WTC11 (cell line): ENCODE measurements at regions not wholly inside any gene's neighbourhood (a gene's known extent, or its start where the extent isn't known, plus 50 kb on each side); places are given as distances from the start of the nearest gene placed in this dataset.

Experiments
- ATAC-seq: fragments of 200-7000 bp; cut with Tn5 transposase; 2 replicates; pipeline ENCODE4 v1.10.0; 2021; ENCODE audit warnings: mild to moderate bottlenecking, moderate library complexity
- CTCF ChIA-PET: fragments of 300-600 bp; sonication (Branson Sonifier 250); formaldehyde crosslinking; loops from one replicate; lab custom pipeline; 2021; ENCODE audit warnings: antibody characterized with exemption; lab: Charles Lee
- POLR2A ChIA-PET: fragments of 350-600 bp; sonication (Branson Sonifier 250); formaldehyde crosslinking; loops from one replicate; lab custom pipeline; 2021; ENCODE audit warnings: antibody characterized with exemption; lab: Charles Lee
- DNase-seq: peaks from one replicate; pipeline ENCODE4 v3.0.0; 2021; ENCODE audit warnings: low spot score
- H3K27ac Mint-ChIP-seq: 2 replicates; pipeline ENCODE4 v1.8.0; 2021; ENCODE audit warnings: mixed read lengths
- H3K27me3 Mint-ChIP-seq: 2 replicates; pipeline ENCODE4 v1.8.0; 2021; ENCODE audit warnings: low read depth, mild to moderate bottlenecking, moderate library complexity, mixed read lengths
- H3K36me3 Mint-ChIP-seq: 2 replicates; pipeline ENCODE4 v1.8.0; 2021; ENCODE audit warnings: mixed read lengths
- H3K4me1 Mint-ChIP-seq: 2 replicates; pipeline ENCODE4 v1.8.0; 2022; ENCODE audit warnings: mixed read lengths
- H3K4me3 Mint-ChIP-seq: 2 replicates; pipeline ENCODE4 v1.8.0; 2021; ENCODE audit warnings: mild to moderate bottlenecking, moderate library complexity, mixed read lengths
- H3K9me3 Mint-ChIP-seq: 2 replicates; pipeline ENCODE4 v1.8.0; 2021; ENCODE audit warnings: mixed read lengths
- AFF4 ChIP-seq: sonication (generic); formaldehyde crosslinking; IDR thresholded peaks from 2 replicates; pipeline ENCODE4 v1.8.1; 2023; ENCODE audit warnings: mild to moderate bottlenecking, missing genetic modification reagents, borderline replicate concordance
- ATF2 ChIP-seq: sonication (generic); formaldehyde crosslinking; IDR thresholded peaks from 2 replicates; pipeline ENCODE4 v1.8.1; 2022; ENCODE audit warnings: low read depth, missing genetic modification reagents, borderline replicate concordance
- CREB1 ChIP-seq: sonication (generic); formaldehyde crosslinking; IDR thresholded peaks from 2 replicates; pipeline ENCODE4 v1.8.0; 2023; ENCODE audit warnings: mild to moderate bottlenecking, missing genetic modification reagents
- CREM ChIP-seq: sonication (generic); formaldehyde crosslinking; IDR thresholded peaks from 2 replicates; pipeline ENCODE4 v1.8.1; 2022; ENCODE audit warnings: mild to moderate bottlenecking, missing genetic modification reagents, moderate library complexity
- ERG ChIP-seq: fragments of 250-450 bp; sonication (Bioruptor Pico); IDR thresholded peaks from 2 replicates; pipeline ENCODE4 v1.8.0; 2021; ENCODE audit warnings: mild to moderate bottlenecking
- ESRRA ChIP-seq: sonication (generic); formaldehyde crosslinking; IDR thresholded peaks from 2 replicates; pipeline ENCODE4 v1.8.1; 2022; ENCODE audit warnings: mild to moderate bottlenecking, missing genetic modification reagents, borderline replicate concordance
- FOXP4 ChIP-seq: sonication (generic); formaldehyde crosslinking; IDR thresholded peaks from 2 replicates; pipeline ENCODE4 v1.8.0; 2022; ENCODE audit warnings: mild to moderate bottlenecking, missing genetic modification reagents
- IRF1 ChIP-seq: sonication (generic); formaldehyde crosslinking; IDR thresholded peaks from 2 replicates; pipeline ENCODE4 v1.8.0; 2023; ENCODE audit warnings: missing genetic modification reagents
- NR2C2 ChIP-seq: sonication (generic); formaldehyde crosslinking; IDR thresholded peaks from 2 replicates; pipeline ENCODE4 v1.8.0; 2022; ENCODE audit warnings: mild to moderate bottlenecking, missing genetic modification reagents
- OVOL2 ChIP-seq: fragments of 250-450 bp; sonication (Bioruptor Pico); IDR thresholded peaks from 2 replicates; pipeline ENCODE4 v1.9.0; 2021; ENCODE audit warnings: mild to moderate bottlenecking, borderline replicate concordance
- PRRX2 ChIP-seq: fragments of 250-450 bp; sonication (Bioruptor Pico); IDR thresholded peaks from 2 replicates; pipeline ENCODE4 v1.8.0; 2021; ENCODE audit warnings: mild to moderate bottlenecking
- SMAD4 ChIP-seq: sonication (generic); formaldehyde crosslinking; IDR thresholded peaks from 2 replicates; pipeline ENCODE4 v1.8.0; 2022; ENCODE audit warnings: mild to moderate bottlenecking, missing genetic modification reagents
- SOX15 ChIP-seq: fragments of 250-450 bp; sonication (Bioruptor Pico); IDR thresholded peaks from 2 replicates; pipeline ENCODE4 v1.9.0; 2021; ENCODE audit warnings: mild to moderate bottlenecking
- ZMAT4 ChIP-seq: fragments of 250-450 bp; sonication (Bioruptor Pico); IDR thresholded peaks from 2 replicates; pipeline ENCODE4 v1.9.0; 2021; ENCODE audit warnings: mild to moderate bottlenecking
- ZNF263 ChIP-seq: sonication (generic); formaldehyde crosslinking; IDR thresholded peaks from 2 replicates; pipeline ENCODE4 v1.8.1; 2022; ENCODE audit warnings: low read depth, mild to moderate bottlenecking, moderate library complexity, missing genetic modification reagents
- ZNF416 ChIP-seq: fragments of 250-450 bp; sonication (Bioruptor Pico); IDR thresholded peaks from 2 replicates; pipeline ENCODE4 v1.9.0; 2021; ENCODE audit warnings: mild to moderate bottlenecking, inconsistent platforms
- ZNF425 ChIP-seq: fragments of 250-450 bp; sonication (Bioruptor Pico); conservative IDR thresholded peaks from 2 replicates; pipeline ENCODE4 v1.9.0; 2021; ENCODE audit warnings: mild to moderate bottlenecking
- ZNF512 ChIP-seq: sonication (generic); formaldehyde crosslinking; IDR thresholded peaks from 2 replicates; pipeline ENCODE4 v1.8.1; 2022; ENCODE audit warnings: missing genetic modification reagents, borderline replicate concordance

GRCh38 chr20:57834306-57835073 lies 124.7 kb upstream of the PMEPA1 start (continued):
- no peak for TF ChIP-seq ZNF512 (CRISPR knock-in tag)
- TF ChIP-seq ZNF425 (CRISPR knock-in tag), result no peak
- TF ChIP-seq IRF1 (CRISPR knock-in tag), result no peak
- TF ChIP-seq SOX15 (CRISPR knock-in tag), result no peak
- TF ChIP-seq ZNF263 (CRISPR knock-in tag), result no peak
- no peak for TF ChIP-seq ERG (CRISPR knock-in tag)

GRCh38 chr20:57831993-57832585 lies 122.3 kb upstream of the PMEPA1 start:
- ChIA-PET POLR2A (no interaction called here), CTCF (interaction anchor here (1.9 kb wide), 1 partner anchor 209 kb away, joined by 6 read pairs; no protein-coding TSS in a partner anchor)
- no peak for ATAC-seq
- no peak for DNase-seq
- Mint-ChIP-seq H3K36me3 (no peaks in the 10 kb centered on the region), H3K27me3 (no peaks in the 10 kb centered on the region), H3K4me3 (no peak overlapping the region), H3K9me3 (no peaks in the 10 kb centered on the region), H3K4me1 (peaks cover 10% of the 10 kb centered on the region), H3K27ac (no peak overlapping the region)
- no peak for TF ChIP-seq CREM (CRISPR knock-in tag)
- TF ChIP-seq AFF4, result no peak
- TF ChIP-seq ATF2 (CRISPR knock-in tag), result no peak
- no peak for TF ChIP-seq OVOL2 (CRISPR knock-in tag)
- no peak for TF ChIP-seq ZNF263 (CRISPR knock-in tag)
- TF ChIP-seq SMAD4 (CRISPR knock-in tag), result no peak
- TF ChIP-seq ZNF416 (CRISPR knock-in tag), result no peak
- TF ChIP-seq NR2C2 (CRISPR knock-in tag), result no peak
- no peak for TF ChIP-seq ESRRA (CRISPR knock-in tag)
- TF ChIP-seq CREB1 (CRISPR knock-in tag), result no peak
- no peak for TF ChIP-seq FOXP4
- TF ChIP-seq ZMAT4 (CRISPR knock-in tag), result no peak
- TF ChIP-seq PRRX2, result no peak
